GM19025 (cell line): ENCODE measurements at regions not wholly inside any gene's neighbourhood (a gene's known extent, or its start where the extent isn't known, plus 50 kb on each side); places are given as distances from the start of the nearest gene placed in this dataset.
"Not testable (repeated sequence)": the region's sequence is repeated elsewhere in the genome, so short reads cannot be mapped to it uniquely, and the experiment has no call there.

Source experiments
- ATAC-seq: cut with Tn5 transposase; IDR thresholded peaks from one replicate; pipeline ENCODE4 v1.9.1; 2021; ENCODE audit warnings: mild to moderate bottlenecking, low read depth, moderate library complexity; ENCODE audit not compliant: unreplicated experiment

DNA sequence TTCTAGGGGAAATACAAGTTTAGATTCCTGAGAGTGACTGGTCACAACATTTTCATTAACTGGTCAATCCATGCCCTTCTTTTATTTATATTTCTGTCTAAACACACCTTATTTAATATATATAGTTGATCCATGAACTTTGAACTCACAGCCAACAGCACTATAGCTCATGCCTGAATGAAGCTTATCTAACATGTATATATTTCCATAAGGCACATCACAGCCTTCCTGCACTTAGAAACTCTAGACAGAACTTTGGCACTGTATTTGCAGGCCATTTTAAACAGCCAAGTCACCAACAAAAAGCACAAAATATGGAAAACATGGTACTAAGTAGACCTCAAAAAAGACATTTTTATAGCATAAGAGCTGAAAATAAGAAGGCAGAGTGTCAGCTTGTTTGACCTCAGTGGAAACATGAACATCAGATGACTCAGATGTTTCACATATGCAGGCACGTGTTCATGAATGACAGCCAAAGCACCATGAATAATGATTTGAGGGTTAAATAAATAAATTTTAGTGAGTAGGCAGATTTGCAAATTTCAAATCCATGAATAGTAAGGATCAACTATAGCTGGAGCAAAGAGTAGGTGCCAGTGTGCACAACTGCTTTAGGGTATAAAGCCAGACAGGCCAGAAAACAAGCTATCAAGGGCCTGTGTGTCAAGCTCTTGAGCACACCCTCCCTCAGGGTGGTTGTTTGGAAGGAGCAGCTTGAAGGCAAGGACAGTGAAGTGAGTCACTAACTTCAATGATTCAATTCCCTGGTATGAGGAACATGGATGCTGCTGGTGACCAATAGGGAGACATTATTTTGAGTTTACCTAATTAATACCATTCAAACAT, 88.9 kb upstream of the NT5E start:
- no peak for ATAC-seq

DNA sequence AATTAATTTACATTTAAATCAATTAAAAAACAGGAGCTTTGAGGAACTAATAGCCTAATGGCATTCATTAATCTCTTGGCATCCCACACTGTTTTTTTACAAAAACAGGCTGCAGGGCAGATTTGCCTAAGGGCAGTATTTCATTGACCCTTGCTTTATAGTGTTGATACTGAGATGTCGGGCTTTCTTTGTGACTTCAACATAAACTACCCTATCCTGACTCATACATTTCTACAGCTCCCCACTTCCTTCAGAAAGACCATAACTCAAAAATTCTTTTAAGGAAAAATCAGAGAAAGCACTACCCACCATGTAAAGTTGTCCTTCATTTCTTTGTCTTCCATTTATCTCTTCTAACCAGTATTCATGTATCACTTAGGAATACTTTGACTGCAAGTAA, 92.2 kb upstream of the NT5E start:
- no peak for ATAC-seq

DNA sequence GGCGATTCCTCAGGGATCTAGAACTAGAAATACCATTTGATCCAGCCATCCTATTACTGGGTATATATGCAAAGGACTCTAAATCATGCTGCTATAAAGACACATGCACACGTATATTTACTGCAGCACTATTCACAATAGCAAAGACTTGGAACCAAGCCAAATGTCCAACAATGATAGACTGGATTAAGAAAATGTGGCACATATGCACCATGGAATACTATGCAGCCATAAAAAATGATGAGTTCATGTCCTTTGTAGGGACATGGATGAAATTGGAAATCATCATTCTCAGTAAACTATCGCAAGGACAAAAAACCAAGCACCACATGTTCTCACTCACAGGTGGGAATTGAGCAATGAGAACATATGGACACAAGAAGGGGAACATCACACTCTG, 93.1 kb upstream of the NT5E start:
- not testable (repeated sequence) for ATAC-seq

DNA sequence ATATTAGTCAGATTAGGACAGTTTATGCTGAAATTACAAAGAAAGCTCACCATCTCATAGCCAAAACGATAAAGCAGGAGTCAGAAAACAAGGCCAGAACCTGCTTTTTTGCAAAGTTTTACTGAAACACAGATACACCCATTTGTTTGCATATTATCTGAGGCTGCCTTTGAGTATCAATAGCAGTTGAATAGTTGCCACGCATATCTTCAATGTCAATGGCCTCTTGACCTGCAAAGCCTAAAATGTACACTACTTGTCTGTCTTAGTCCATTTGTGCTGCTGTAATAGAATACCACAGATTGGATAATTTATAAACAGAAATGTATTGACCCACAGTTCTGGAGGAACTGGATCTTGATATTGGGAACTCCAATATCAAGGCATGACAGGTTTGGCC, 94.1 kb upstream of the NT5E start:
- ATAC-seq: no peak

DNA sequence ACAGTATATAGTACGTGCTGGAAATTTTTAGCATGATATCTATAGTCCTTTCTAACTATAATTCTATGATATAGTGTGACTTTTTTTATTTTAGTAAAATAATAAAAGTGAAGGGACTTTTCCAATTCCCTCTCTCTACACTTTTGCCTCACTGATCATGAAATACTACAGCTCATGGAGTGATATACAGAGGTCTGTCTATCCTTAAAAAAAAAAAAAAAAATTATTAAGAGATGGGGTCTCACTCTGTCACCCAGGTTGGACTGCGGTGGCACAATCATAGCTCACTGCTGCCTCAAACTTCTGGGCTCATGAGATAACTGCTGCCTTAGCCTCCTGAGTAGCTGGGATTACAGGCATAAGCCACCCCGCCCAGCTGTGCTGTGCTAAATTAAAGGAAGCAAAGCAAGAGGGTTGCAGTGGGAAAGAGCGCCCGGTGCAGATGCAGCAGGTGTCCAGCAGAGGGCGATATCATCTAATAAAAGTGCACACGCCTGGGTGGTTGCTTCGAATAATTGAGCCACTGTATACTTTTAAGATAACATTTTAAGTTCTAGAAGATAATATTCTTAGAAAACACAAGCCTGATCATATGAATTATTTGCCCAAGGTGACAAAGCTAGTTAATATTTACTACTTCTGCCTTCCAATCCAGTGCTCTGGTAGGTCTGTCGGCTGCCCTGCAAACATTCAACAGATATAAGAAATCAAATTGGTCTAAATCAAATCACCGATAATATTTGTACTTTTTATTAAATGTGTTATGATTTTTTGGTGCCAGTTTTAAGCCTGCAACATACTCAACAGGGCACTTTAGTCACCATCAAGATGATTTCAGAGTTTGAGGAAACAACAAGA, 94.9 kb upstream of the NT5E start:
- no peak for ATAC-seq

DNA sequence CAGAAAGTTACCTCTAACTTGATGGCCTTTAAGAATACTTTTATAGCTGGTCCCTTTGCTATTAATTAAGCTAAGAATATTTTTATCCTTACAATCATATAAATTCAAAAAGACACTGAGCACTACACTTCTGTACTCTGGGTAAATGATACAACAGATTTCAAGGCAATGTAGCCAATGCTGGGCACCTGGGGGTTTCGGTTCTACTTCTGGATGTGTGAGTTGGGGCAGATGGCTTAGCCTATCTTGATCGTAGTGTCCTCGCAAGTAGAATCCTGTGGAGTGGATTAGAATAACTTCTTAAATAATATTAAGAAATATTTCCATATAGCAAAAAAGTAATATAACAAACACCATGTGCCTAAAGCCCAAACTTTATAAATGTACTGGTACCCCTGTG, 96.9 kb upstream of the NT5E start:
- ATAC-seq: no peak

DNA sequence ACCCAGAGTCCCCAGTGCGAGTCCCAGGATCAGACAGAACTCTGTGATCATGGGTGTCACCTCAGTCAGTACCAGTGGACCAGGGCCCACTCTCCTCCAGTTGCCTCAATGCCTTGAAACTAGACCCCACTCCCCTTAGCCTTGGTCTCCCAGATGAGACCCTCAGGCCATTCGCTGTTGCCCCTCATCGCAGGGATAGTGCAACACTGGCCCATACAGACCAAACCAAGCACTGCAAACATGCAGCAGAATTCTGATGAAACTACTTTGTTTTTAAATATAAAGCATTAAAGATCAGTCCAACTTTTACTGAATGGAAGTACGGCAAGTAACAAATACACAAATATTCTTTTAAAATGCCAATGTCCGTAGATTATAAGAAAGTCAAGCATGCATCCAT, 101.2 kb upstream of the NT5E start:
- no peak for ATAC-seq

DNA sequence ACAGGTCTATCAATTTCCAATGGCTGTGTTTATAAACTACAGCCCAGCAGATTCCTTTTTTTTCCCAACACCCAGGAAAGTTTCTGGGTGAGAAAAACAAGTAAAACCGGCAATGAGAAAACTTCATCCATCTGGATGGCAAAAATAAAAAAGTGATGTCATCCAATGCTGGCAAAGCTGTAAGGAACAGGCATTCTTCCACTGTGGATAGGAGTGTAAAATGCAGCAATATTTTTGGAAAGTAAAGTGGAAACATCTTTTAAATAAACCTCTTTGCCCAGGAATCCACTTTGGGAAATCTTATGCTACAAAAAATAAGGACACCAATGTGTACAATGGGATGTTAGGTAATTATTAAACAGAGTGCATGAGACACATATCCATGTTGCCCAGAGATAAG, 102.1 kb upstream of the NT5E start:
- ATAC-seq: no peak

DNA sequence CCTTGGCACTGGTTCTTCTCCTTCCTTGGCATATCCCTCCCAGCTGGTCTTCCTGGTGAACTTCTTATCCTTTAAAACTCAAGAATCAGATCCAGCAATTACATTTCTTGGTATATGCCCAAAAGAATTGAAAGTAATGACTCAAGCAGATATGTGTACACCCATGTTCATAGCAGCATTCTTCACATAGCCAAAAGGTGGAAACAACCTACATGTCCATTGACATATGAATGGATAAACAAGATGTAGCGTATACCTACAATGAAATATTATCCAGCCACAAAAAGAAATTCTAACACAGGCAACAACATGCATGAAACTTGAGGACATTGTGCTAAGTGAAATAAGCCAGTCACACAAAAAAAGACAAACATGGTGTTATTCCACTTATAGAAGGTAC, 103.7 kb upstream of the NT5E start:
- no peak for ATAC-seq

DNA sequence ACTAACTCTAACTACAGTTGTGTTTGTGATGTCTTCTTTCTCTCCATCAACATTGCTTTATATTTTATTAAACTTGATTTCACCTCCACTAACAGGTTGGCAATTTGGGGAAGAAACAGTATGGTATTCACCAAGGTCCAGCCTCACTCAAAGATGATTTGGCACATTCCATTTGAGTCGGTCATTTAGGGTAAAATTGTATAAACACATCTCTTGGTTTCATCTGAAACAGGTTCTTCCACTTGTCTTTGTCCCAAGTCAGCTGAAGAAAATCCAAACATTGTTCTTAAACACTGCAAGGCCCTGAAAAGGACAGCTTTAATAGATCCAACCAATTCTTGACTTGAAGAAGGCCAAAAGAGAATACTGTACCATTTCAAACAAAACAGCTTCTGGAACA, 104.9 kb upstream of the NT5E start:
- ATAC-seq: no peak

DNA sequence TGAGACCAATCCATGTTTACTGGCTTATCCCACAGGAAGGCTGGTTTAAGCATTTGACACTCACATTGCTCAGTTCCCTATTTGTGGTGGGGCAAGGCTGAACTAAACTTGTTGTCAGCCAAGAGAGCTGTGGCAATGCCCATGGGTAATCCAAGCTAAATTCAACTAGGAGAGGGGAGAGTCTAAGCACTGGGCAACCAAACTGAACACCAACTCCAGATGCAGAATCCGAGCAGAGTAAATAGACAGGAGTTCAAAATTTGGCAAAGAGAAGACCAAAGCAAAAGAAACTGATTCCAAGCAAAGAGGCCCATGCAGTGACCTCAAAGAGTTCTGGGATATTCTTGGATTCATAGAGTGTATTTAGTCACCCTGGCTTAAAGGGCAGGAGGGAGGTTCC, 106.5 kb upstream of the NT5E start:
- no peak for ATAC-seq

DNA sequence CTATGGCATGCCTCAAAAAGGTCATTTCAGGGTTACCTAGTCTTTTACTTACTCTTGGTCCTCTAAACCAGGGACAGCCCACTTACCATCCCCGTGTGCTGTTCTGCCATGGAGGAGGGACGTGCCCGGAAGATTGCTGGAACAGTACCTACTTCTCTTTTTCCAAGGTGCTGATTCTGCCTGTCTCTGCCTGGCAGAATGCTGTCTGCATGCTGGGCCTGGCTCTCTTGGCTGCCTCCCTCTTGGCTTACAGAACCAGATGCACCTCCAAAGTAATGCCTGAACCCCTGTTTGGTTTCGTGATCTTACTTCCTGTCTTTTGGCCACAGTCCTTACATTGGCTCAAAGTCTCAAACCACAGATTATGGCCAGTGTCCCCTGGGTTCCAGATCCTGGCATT, 120.7 kb upstream of the NT5E start:
- no peak for ATAC-seq

DNA sequence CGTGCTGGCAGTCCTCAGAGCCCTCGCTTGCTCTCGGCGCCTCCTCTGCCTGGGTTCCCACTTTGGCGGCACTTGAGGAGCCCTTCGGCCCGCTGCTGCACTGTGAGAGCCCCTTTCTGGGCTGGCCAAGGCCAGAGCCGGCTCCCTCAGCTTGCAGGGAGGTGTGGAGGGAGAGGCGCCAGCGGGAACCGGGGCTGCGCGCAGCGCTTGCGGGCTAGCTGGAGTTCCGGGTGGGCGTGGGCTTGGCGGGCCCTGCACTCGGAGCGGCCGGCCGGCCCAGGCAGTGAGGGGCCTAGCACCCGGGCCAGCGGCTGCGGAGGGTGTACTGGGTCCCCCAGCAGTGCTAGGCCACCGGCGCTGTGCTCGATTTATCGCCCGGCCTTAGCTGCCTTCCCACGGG, 124.1 kb upstream of the NT5E start:
- not testable (repeated sequence) for ATAC-seq

DNA sequence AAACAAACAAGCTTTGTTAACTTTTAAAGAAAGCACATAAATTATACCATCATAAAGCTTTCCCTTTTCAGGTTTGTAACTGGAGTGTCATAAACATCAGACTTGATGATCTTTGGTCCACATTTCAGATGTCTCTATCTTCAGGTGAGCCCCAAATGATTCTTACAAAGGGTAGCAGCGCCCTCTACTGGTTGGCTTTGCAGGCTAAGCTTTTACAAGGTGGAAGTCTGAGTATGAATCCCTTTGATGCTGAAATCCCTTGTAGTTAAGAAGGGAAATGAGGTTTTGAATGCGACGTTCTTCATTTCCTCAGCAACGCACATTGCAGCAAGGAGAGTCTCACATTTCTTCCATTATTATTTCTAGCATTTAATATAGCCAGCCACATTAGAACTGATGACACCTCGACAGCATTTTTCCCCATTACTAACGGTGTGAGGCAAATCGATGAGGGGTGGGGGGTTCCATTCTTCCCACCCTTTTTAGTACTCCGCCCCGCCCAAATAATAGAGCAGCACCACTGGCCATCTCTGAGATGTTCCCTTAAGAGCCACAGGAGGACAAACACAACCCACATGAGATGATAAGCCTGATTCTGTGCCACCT, 126.3 kb upstream of the NT5E start:
- ATAC-seq: peak; percentile 66

DNA sequence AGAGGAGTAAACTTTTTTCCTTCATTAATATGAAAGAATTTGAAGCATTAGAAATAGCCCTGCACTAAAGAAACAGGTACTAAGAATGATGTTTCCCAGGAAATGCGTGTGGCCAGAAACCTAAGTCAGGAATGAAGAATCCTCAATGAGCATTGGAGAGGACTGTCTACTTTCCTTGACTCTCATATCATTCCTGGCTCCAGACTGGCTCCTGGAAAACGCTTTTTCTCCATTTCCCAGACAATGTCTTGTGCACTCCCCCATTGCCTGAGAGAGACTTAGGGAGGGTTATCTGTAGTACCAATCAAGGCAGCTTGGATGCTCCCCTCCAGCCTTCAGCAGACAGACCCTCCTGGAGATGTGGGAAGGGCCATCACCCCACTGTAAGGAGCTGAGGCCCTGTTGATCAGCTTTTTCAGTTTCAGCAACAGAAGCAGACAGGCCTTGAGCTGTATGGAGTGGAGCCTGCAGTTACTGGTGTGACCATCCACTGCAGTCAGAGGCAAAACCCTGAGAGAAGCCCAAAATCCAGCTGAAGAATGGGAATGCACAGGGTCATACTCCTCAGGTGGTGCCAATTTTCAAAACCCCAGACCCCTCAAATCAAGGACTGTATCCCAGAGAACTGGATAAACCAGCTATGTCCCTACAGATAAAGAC, 127.3 kb upstream of the NT5E start:
- no peak for ATAC-seq

DNA sequence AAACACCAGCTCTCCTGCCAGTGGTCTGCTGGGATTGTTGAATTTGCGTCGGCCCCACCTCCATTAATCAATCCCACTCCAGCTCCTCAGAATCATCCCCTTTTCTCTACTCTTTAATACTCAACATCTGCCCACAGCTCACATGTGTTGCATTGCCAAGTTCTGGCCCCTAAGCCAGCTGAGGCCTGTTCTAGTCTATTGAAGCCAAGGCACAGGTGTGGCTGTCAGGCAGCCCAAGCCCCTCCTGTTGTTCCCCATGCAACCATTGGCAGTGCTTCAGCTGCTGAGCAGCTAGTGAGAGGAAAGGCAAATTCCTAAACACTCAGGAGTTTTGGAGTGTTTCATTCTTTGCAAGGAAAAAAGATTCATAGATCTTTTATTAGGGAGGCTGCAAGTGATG, 128.0 kb upstream of the NT5E start:
- ATAC-seq: no peak

DNA sequence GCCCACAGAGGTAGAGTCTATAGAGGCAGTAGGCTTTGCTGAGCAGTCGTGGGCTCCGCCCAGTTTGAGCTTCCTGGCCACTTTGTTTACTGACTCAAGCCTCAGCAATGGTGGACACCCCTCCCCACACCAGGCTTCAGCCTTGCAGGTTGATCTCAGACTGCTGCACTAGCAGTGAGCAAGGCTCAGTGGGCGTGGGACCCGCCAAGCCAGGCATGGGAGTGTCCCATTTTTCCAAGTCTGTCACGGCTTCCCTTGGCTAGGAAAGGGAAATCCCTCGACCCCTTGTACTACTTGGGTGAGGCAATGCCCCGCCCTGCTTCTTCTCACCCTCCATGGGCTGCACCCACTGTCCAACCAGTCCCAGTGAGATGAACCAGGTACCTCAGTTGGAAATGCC, 135.3 kb upstream of the NT5E start:
- no peak for ATAC-seq

DNA sequence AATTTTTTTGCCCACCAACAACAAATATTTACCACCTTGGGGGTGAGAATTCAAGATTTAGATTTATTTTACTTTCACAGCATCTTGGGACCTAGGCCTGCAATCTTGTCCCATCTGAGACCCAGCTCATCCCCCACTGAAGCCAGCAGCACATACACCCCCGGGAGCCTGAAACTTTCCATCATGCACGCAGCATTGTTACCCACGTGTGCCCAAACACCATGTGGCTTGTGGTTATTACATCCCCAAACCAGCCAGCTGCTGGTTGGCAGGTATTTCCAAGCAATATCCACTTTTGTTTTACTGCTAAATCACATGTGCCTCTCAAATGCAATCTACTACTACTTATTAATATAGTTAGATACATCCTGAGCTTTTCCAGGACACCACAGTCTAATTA, 149.3 kb upstream of the NT5E start:
- ATAC-seq: no peak

DNA sequence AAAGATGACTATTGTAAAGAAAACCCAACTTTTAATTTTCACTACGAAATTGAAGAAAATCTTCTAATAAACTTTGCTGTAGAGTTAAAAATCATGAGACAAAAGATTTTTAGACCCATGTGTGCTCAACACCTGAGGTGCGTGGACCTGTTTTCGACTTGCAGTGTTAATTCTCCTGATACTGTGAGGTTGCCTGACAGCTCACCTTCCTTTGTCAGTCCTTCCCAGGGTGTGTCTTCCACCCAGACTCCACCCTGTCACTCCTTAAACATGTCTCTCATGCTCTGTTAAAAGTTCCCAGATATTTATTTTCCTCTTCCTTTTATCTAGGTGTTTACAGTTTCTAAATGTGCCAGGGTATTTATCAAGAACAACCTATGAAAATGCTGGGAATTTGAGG, 151.3 kb upstream of the NT5E start:
- no peak for ATAC-seq

DNA sequence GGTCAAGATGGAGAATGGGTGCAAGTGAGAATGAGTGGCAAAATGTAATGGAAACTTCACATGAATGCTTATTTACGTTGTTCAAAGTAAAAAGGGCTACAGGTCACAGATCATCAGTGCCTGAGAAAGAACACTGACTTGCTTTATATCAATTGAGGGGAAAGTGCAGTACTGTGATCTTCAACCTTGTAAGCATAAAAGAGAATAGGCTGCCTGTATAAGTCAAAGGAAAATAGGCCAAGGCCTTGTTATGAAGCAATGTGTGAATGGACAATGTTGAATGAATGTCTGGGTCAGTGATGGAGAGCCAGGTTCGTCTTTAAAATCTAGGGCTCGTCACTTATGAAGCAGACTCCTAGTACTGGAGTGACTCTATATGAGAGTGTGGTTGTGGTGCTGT, 158.6 kb upstream of the NT5E start:
- ATAC-seq: no peak

DNA sequence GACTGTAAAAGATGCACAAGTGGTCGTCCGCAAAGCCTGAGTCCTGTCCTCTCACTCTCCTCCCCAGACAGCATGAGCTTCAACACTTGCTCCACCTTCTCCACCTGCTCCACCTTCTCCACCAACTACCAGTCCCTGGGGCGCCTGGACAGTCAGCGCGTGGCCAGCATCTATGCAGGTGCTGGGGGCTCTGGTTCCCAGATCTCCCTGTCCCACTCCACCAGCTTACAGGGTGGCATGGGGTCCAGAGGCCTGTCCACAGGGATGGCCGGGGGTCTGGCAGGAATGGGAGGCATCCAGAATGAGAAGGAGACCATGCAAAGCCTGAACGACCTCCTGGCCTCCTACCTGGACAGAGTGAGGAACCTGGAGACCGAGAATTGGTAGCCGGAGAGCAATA, 162.2 kb upstream of the NT5E start:
- no peak for ATAC-seq
